Lower lobe of right lung (tissue), 2 donors: ENCODE measurements at regions not wholly inside any gene's neighbourhood (a gene's known extent, or its start where the extent isn't known, plus 50 kb on each side); places are given as distances from the start of the nearest gene placed in this dataset.
"Not testable (repeated sequence)": the region's sequence is repeated elsewhere in the genome, so short reads cannot be mapped to it uniquely, and the experiment has no call there.

Source experiments
- ATAC-seq, 2 donors: fragments of 200-7000 bp; cut with Tn5 transposase; one replicate each; pipeline ENCODE4 v1.9.1; 2020 to 2022; ENCODE audit warnings: mild to moderate bottlenecking in 2 of 2, moderate library complexity in 2 of 2
- DNase-seq: peaks from one replicate; pipeline ENCODE4 v3.0.0-alpha.2; 2020
- H3K27ac ChIP-seq: fragments of 200-600 bp; one replicate; pipeline ENCODE4 v1.8.0; 2022
- H3K27me3 ChIP-seq: fragments of 200-600 bp; one replicate; pipeline ENCODE4 v1.8.0; 2022; ENCODE audit warnings: low read depth
- H3K36me3 ChIP-seq: fragments of 200-600 bp; one replicate; pipeline ENCODE4 v1.8.0; 2022; ENCODE audit warnings: mild to moderate bottlenecking
- H3K4me1 ChIP-seq: fragments of 200-600 bp; one replicate; pipeline ENCODE4 v1.8.0; 2022
- H3K4me3 ChIP-seq: fragments of 200-600 bp; one replicate; pipeline ENCODE4 v1.8.0; 2022; ENCODE audit warnings: mild to moderate bottlenecking
- H3K9me3 ChIP-seq: fragments of 200-600 bp; one replicate; pipeline ENCODE4 v1.8.0; 2022
- intact Hi-C: fragments of 100-400 bp; cut with DNase I; formaldehyde crosslinking; loops from one replicate; pipeline ENCODE4 v1.11.0; 2022
- TF ChIP-seq, protein P1 (sequence below): fragments of 200-600 bp; IDR thresholded peaks from one replicate; pipeline ENCODE4 v1.8.0; 2022; ENCODE audit warnings: antibody characterized with exemption, mild to moderate bottlenecking
- donor health status: DM: no; HTN: yes; CAD: no; lungs with severe emphysema.

DNA sequence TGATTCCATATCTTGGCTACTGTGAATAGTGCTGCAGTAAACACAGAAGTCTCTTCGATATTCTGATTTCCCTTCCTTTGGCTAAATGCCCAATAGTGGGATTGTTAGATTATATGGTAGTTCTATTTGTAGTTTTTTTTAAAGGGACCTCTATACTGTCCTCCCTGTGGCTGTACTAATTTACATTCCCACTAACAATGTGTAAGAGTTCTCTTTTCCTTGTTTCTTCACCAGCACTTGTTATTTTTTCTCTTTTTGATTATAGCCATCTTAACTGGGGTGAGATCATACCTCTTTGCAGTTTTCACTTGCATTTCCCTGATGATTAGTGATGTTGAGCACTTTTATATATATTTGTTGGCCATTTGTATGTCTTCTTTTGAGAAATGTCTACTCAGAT lies 102.0 kb downstream of the CARTPT start:
- Histone ChIP-seq H3K9me3 (peaks cover 11% of the 10 kb centered on the region), H3K27me3 (no peaks in the 10 kb centered on the region), H3K4me3 (no peak overlapping the region), H3K36me3 (no peaks in the 10 kb centered on the region), H3K4me1 (no peaks in the 10 kb centered on the region), H3K27ac (no peak overlapping the region)
- ATAC-seq (no peak), DNase-seq (no peak)
- TF ChIP-seq, protein P1, sequence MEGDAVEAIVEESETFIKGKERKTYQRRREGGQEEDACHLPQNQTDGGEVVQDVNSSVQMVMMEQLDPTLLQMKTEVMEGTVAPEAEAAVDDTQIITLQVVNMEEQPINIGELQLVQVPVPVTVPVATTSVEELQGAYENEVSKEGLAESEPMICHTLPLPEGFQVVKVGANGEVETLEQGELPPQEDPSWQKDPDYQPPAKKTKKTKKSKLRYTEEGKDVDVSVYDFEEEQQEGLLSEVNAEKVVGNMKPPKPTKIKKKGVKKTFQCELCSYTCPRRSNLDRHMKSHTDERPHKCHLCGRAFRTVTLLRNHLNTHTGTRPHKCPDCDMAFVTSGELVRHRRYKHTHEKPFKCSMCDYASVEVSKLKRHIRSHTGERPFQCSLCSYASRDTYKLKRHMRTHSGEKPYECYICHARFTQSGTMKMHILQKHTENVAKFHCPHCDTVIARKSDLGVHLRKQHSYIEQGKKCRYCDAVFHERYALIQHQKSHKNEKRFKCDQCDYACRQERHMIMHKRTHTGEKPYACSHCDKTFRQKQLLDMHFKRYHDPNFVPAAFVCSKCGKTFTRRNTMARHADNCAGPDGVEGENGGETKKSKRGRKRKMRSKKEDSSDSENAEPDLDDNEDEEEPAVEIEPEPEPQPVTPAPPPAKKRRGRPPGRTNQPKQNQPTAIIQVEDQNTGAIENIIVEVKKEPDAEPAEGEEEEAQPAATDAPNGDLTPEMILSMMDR, result no peak
- intact Hi-C loops, result no loop called here

DNA sequence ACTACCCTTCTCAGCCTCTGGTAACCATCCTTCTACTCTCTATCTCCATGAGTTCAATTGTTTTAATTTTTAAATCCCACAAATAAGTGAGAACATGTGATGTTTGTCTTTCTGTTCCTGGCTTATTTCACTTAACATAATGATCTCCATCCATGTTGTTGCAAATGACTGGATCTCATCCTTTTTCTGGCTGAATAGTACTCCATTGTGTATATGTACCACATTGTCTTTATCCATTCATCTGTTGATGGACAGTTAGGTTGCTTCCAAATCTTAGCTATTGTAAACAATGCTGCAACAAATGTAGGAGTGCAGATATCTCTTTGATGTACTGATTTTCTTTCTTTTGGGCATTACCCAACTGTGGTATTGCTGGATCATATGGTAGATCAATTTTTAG lies 103.0 kb downstream of the CARTPT start:
- H3K27me3 ChIP-seq, H3K27ac ChIP-seq, intact Hi-C loops, H3K36me3 ChIP-seq, DNase-seq, ATAC-seq, H3K4me1 ChIP-seq, H3K4me3 ChIP-seq: not testable (repeated sequence)
- peaks cover 18% of the 10 kb centered on the region for H3K9me3 ChIP-seq

DNA sequence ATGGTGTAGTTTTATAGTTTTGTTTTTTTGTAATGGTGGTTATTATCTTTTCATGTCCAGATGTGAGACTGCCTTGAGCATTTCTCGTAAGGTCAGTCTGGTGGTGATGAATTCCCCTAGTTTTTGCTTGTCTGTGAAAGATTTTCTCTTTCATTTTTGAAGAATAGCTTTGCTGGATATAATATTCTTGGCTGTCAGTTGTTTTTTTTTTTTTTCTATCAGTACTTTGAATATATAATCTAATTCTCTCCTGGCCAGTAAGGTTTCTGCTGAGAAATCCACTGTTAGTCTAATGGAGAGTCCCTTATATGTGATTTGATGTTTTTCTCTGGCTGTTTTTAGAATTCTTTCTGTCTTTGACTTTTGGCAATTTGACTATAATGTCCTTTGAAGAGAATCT lies 106.9 kb downstream of the CARTPT start:
- Histone ChIP-seq H3K9me3 (peaks cover 18% of the 10 kb centered on the region), H3K4me3 (no peak overlapping the region), H3K36me3 (no peaks in the 10 kb centered on the region), H3K27me3 (no peaks in the 10 kb centered on the region), H3K4me1 (peaks cover 11% of the 10 kb centered on the region), H3K27ac (no peak overlapping the region)
- intact Hi-C loops, result no loop called here
- ATAC-seq (no peak), DNase-seq (no peak)
- TF ChIP-seq, protein P1, result no peak

DNA sequence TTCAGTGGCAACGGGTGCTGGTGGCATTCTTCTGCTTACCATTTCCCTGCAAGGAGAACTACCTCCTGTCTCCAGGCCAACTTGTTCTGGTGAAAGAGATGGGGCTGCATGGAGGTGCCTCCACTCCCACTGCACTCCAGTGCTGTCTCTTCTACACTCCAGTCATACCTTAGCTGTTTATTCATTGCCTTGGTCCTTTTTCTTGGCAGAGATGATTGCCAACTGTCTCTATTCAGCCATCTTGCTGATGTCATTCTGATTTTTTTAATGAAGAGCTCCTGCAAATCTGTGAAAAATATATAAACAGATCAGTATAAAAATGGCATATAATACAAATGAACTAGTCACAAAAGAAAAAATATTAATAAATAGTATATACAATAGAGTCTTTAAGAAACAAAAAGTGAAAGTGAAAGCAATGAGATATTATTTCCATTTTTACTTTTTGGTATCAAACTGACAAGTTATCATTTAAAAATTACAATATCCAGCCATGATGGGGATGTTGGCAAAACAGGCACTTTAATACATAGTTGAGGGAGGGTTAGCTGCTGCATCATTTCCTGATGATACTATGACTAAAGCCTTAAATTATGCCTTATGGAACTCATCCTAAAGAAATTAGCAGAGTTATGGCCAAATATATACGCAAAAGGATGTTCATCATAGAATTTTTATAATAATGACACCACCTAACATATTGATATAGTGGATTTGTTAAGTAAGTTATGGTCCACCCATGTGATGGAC lies 109.4 kb downstream of the CARTPT start:
- no peak for DNase-seq
- no peak overlapping the region for H3K4me3 ChIP-seq
- no peaks in the 10 kb centered on the region for H3K36me3 ChIP-seq
- peaks cover 12% of the 10 kb centered on the region for H3K9me3 ChIP-seq
- no peak overlapping the region for H3K27ac ChIP-seq
- H3K27me3 ChIP-seq, result no peaks in the 10 kb centered on the region
- ATAC-seq, result no peak
- peaks cover 12% of the 10 kb centered on the region for H3K4me1 ChIP-seq
- intact Hi-C loops, result no loop called here
- TF ChIP-seq, protein P1, result no peak

DNA sequence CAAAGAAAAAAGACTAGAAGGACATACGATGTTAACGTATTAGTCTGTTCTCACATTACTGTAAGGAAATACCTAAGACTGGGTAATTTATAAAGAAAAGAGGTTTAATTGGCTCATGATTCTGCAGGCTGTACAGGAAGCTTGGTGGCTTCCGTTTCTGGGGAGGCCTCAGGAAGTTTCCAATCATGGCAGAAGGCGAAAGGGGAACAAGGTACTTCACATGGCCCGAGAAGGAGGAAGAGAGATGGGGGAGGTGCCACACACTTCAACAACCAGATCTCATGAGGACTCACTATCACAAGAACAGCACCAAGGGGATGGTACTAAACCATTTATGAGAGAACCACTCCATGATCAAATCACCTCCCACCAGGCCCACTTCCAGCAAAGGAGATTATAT lies 110.1 kb downstream of the CARTPT start:
- ATAC-seq (no peak), DNase-seq (no peak)
- H3K27me3 ChIP-seq, result no peaks in the 10 kb centered on the region
- H3K9me3 ChIP-seq, result peaks cover 12% of the 10 kb centered on the region
- no peak overlapping the region for H3K27ac ChIP-seq
- no peak overlapping the region for H3K4me3 ChIP-seq
- intact Hi-C loops, result no loop called here
- TF ChIP-seq, protein P1, result no peak
- H3K4me1 ChIP-seq, result peaks cover 12% of the 10 kb centered on the region
- H3K36me3 ChIP-seq, result no peaks in the 10 kb centered on the region

DNA sequence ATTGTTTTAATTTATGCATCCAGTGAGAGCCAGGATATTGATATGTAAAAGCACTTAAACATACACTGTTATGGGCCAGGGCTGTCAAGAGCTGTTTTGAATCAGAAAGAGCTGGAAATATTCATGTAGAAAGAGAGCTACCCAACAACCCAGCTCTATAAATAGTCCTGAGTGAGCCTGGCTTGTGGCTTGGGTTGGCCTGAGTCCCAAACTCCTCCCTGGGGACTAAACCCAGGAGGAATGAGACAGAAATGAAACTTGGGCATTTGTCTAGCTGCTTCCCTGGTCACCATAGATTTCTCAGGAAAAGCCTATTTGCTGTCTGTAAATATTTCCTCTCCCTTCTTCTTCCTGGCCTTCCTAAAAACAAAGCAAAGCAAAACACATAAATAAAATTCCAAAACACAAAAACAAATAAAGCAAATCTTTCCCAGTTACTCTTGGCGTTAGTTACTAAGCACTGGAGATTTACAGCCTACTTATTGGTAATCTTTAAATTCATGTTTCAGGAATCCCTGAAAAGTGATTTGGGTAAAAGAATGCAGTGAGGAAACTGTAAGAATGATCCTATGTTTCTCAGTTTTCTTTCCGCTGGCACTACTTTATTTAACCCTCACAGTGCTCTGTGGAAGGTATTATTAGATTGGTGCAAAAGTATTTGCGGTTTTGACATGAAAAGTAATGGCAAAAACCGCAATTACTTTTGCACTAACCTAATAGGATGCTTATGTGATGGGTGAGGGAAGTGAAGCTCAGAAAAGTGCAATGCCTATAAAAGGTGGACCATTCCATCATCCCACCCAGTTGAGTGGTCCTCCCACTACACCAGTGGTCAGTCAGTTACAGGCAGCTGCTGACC lies 111.8 kb downstream of the CARTPT start:
- TF ChIP-seq, protein P1, result no peak
- intact Hi-C loops, result no loop called here
- Histone ChIP-seq H3K4me1 (peaks cover 12% of the 10 kb centered on the region), H3K4me3 (no peak overlapping the region), H3K27ac (peak overlapping the region; percentile 38), H3K27me3 (no peaks in the 10 kb centered on the region), H3K9me3 (peaks cover 8% of the 10 kb centered on the region), H3K36me3 (no peaks in the 10 kb centered on the region)
- DNase-seq (peak; percentile 59), ATAC-seq (peak; percentile 68 to 86)
